Kasumi-1 (cell line): ENCODE measurements at regions not wholly inside any gene's neighbourhood (a gene's known extent, or its start where the extent isn't known, plus 50 kb on each side); places are given as distances from the start of the nearest gene placed in this dataset.
"Not testable (repeated sequence)": the region's sequence is repeated elsewhere in the genome, so short reads cannot be mapped to it uniquely, and the experiment has no call there.

Experiments used
- DNase-seq, 2 experiments: peaks; one replicate each; lab custom pipeline; 2025; lab: John Stamatoyannopoulos, UW

GRCh38 chr10:3932597-3933375 lies 147.8 kb upstream of the KLF6 start:
- DNase-seq = no peak

GRCh38 chr10:3931901-3932300 lies 146.9 kb upstream of the KLF6 start:
- no peak for DNase-seq

- no peak for DNase-seq
These were observed 146.2 kb upstream of the KLF6 start for GRCh38 chr10:3931224-3931623.

- DNase-seq = no peak
These were observed 143.6 kb upstream of the KLF6 start for GRCh38 chr10:3928569-3928968.

- no peak for DNase-seq
These were observed 143.1 kb upstream of the KLF6 start for GRCh38 chr10:3928078-3928477.

- no peak for DNase-seq
These were observed 141.9 kb upstream of the KLF6 start for GRCh38 chr10:3926675-3927525.

- no peak for DNase-seq
These were observed 141.2 kb upstream of the KLF6 start for GRCh38 chr10:3926258-3926657.

GRCh38 chr10:3925184-3925583 lies 140.2 kb upstream of the KLF6 start:
- DNase-seq = no peak

GRCh38 chr10:3924344-3924743 lies 139.3 kb upstream of the KLF6 start:
- DNase-seq = no peak

- DNase-seq = no peak
These were observed 138.0 kb upstream of the KLF6 start for GRCh38 chr10:3923033-3923432.

- DNase-seq = no peak
These were observed 134.8 kb upstream of the KLF6 start for GRCh38 chr10:3919709-3920308.

- not testable (repeated sequence) for DNase-seq
These were observed 132.4 kb upstream of the KLF6 start for GRCh38 chr10:3917392-3917791.

GRCh38 chr10:3914733-3915132 lies 129.7 kb upstream of the KLF6 start:
- no peak for DNase-seq

GRCh38 chr10:3911713-3912442 lies 126.9 kb upstream of the KLF6 start:
- DNase-seq = no peak

GRCh38 chr10:3911241-3911640 lies 126.2 kb upstream of the KLF6 start:
- DNase-seq = no peak

- DNase-seq = no peak
These were observed 124.3 kb upstream of the KLF6 start for GRCh38 chr10:3909339-3909738.

GRCh38 chr10:3908183-3908582 lies 123.2 kb upstream of the KLF6 start:
- DNase-seq = no peak

GRCh38 chr10:3907514-3907913 lies 122.5 kb upstream of the KLF6 start:
- no peak for DNase-seq

- DNase-seq = no peak
These were observed 121.6 kb upstream of the KLF6 start for GRCh38 chr10:3906511-3907111.

- no peak for DNase-seq
These were observed 119.5 kb upstream of the KLF6 start for GRCh38 chr10:3904419-3904960.

GRCh38 chr10:3902809-3903410 lies 117.9 kb upstream of the KLF6 start:
- DNase-seq = no peak
